ENCODE measurements at regions not wholly inside any gene's neighbourhood (a gene's known extent, or its start where the extent isn't known, plus 50 kb on each side); places are given as distances from the start of the nearest gene placed in this dataset.
A peak's percentile ranks its signal among the peaks of the same experiment; 100 is the strongest.

DNA sequence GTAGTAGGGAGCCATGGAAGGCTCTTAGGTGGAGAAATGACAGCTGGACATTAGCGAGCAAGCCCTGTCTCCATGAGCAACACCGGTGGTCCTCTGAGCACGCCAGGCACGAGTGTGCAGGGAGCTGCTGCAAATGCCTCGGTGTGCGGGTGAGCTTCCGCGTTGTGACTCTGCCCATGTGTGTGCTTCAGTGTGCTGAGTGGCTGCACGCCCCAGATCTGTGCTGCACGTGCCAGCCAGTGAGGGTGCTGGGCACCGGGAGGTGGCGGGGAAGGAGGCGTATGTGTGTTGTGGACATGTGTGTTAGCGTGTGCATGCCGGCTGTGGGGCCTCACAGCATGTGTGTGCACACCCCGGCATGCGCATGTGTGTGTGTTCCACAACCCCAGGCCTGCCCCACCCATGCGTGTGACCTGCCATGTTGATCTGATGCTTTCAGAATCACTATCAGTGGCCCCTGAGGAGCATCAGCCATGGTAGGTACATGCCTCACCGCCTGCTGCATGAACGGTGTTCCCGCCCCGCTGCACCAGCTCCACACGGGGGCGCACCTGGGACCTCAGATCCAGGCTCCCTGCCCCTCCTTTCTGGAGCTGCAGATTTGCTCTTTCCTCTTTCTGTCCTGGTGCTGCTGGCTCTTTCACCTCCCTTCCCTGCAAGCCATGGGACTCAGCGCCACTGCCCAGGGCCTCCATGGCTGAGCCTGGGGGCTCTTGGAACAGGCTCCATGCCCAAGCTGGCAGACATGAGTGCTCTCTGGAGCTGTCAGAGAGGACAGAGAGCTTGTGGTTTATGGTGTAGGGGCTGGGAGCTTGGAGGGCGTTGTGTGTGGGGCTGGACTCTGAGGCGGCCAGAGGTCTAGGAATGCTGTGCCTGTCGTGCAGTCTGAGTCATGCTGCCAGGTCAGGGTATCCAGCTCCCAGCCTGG is 169.4 kb downstream of the TBC1D2B start (continued):
- TF ChIP-seq SAFB2 (CRISPR knock-in tag; IDR thresholded peaks at IDR 0.05; ENCODE audit: borderline replicate concordance, low read depth) (no peak), ZNF446 (CRISPR knock-in tag; IDR thresholded peaks at IDR 0.05) (no peak), ZNF275 (CRISPR knock-in tag; IDR thresholded peaks at IDR 0.05; ENCODE audit: borderline replicate concordance) (no peak), ARHGAP35 (CRISPR knock-in tag; IDR thresholded peaks at IDR 0.05; ENCODE audit: borderline replicate concordance) (no peak), KDM3A (CRISPR knock-in tag; IDR thresholded peaks at IDR 0.05; ENCODE audit: low read depth) (no peak), ZNF652 (CRISPR knock-in tag; IDR thresholded peaks at IDR 0.05; ENCODE audit: borderline replicate concordance, low read depth) (no peak), ZNF224 (CRISPR knock-in tag; IDR thresholded peaks at IDR 0.05) (no peak), HMGXB4 (CRISPR knock-in tag; IDR thresholded peaks at IDR 0.05; ENCODE audit: borderline replicate concordance in 1 of 2, low read depth in 1 of 2) (peak; percentile 35 to 39; a peak in 2 of 4 replicates), ZNF274 (CRISPR knock-in tag; IDR thresholded peaks at IDR 0.05) (no peak), SALL1 (CRISPR knock-in tag; IDR thresholded peaks at IDR 0.05) (peak; percentile 46; the same call in 1 of the 2 replicates), MYNN (CRISPR knock-in tag; IDR thresholded peaks at IDR 0.05; ENCODE audit: low read depth) (no peak), ZNF543 (CRISPR knock-in tag; IDR thresholded peaks at IDR 0.05) (no peak), EP300 (IDR thresholded peaks at IDR 0.05; ENCODE audit: low read depth in 2 of 2, low read length in 2 of 2) (no peak), EP300 (CRISPR knock-in tag; IDR thresholded peaks at IDR 0.05; ENCODE audit: borderline replicate concordance) (no peak), ZBTB1 (CRISPR knock-in tag; IDR thresholded peaks at IDR 0.05; ENCODE audit: borderline replicate concordance) (no peak), ZNF850 (CRISPR knock-in tag; conservative IDR thresholded peaks at IDR 0.05) (no peak), ZBTB37 (CRISPR knock-in tag; IDR thresholded peaks at IDR 0.05) (no peak), ZMYM3 (CRISPR knock-in tag; IDR thresholded peaks at IDR 0.05) (0 out of 2 replicates have a peak, but pooled peaks have one; percentile 9), HNRNPL (IDR thresholded peaks at IDR 0.05; ENCODE audit: low read depth, low read length) (no peak), NCOR1 (IDR thresholded peaks at IDR 0.05; ENCODE audit: borderline replicate concordance, low read length) (no peak), ZNF329 (CRISPR knock-in tag; IDR thresholded peaks at IDR 0.05; ENCODE audit: low read depth) (no peak), STAT5B (CRISPR knock-in tag; IDR thresholded peaks at IDR 0.05) (no peak), ZNF619 (CRISPR knock-in tag; IDR thresholded peaks at IDR 0.05) (no peak)
- TF ChIP-seq, protein P1, sequence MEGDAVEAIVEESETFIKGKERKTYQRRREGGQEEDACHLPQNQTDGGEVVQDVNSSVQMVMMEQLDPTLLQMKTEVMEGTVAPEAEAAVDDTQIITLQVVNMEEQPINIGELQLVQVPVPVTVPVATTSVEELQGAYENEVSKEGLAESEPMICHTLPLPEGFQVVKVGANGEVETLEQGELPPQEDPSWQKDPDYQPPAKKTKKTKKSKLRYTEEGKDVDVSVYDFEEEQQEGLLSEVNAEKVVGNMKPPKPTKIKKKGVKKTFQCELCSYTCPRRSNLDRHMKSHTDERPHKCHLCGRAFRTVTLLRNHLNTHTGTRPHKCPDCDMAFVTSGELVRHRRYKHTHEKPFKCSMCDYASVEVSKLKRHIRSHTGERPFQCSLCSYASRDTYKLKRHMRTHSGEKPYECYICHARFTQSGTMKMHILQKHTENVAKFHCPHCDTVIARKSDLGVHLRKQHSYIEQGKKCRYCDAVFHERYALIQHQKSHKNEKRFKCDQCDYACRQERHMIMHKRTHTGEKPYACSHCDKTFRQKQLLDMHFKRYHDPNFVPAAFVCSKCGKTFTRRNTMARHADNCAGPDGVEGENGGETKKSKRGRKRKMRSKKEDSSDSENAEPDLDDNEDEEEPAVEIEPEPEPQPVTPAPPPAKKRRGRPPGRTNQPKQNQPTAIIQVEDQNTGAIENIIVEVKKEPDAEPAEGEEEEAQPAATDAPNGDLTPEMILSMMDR (CRISPR knock-in tag; IDR thresholded peaks at IDR 0.05) = peak; percentile 78
